A549 (cell line): ENCODE measurements at regions not wholly inside any gene's neighbourhood (a gene's known extent, or its start where the extent isn't known, plus 50 kb on each side); places are given as distances from the start of the nearest gene placed in this dataset.

Source experiments
- ATAC-seq, 2 experiments: fragments of 200-7000 bp in 1 of 2; fragments of >200 bp in 1 of 2; cut with Nextera tagmentation in 1 of 2; cut with Tn5 transposase in 1 of 2; 3 replicates each; pipeline versions ENCODE4 v1.8.0 to v1.9.1; 2018 to 2020; ENCODE audit warnings: mild to moderate bottlenecking in 1 of 2, moderate library complexity in 1 of 2
- CTCF ChIA-PET: fragments of 300-600 bp; sonication (Branson Sonifier 250); formaldehyde crosslinking; extraction: SDS; loops from one replicate; lab custom pipeline; 2021; ENCODE audit warnings: antibody characterized with exemption, inconsistent platforms; lab: Yijun Ruan, JAX
- POLR2A ChIA-PET: fragments of 350-600 bp; formaldehyde crosslinking; extraction: SDS; loops from one replicate; lab custom pipeline; 2021; ENCODE audit warnings: antibody characterized with exemption, inconsistent platforms; lab: Yijun Ruan, JAX
- DNase-seq, 2 experiments: peaks; one replicate each; pipeline versions ENCODE4 v3.0.0 to v3.0.0-alpha.2; 2011 to 2016; ENCODE audit warnings: low read depth in 1 of 2, low spot score in 1 of 2
- FAIRE-seq: peaks from 2 replicates; lab custom pipeline; 2011; peaks lifted over from hg19 to GRCh38; lab: Jason Lieb, UNC
- H3K27ac ChIP-seq, 2 experiments: fragments of >200 bp; sonication (Bioruptor Twin); formaldehyde crosslinking; 3 replicates each; pipeline ENCODE4 v1.5.1; 2016 to 2017
- H3K4me1 ChIP-seq: fragments of >200 bp; sonication (Bioruptor Twin); formaldehyde crosslinking; 3 replicates; pipeline ENCODE4 v1.6.1; 2016
- H3K4me2 ChIP-seq: fragments of >200 bp; sonication (Bioruptor Twin); formaldehyde crosslinking; 3 replicates; pipeline ENCODE4 v1.6.1; 2016
- H3K4me3 ChIP-seq: fragments of >200 bp; sonication (Bioruptor Twin); formaldehyde crosslinking; 3 replicates; pipeline ENCODE4 v1.5.1; 2016
- H3K9me3 ChIP-seq: fragments of >200 bp; sonication (Bioruptor Twin); formaldehyde crosslinking; 3 replicates; pipeline ENCODE4 v1.6.1; 2016
- ATOH8 ChIP-seq: fragments of 250-450 bp; sonication (Bioruptor Pico); IDR thresholded peaks from 2 replicates; pipeline ENCODE4 v1.5.0; 2020; ENCODE audit warnings: low read depth, mild to moderate bottlenecking, moderate library complexity
- BHLHE40 ChIP-seq: IDR thresholded peaks from 2 replicates; pipeline ENCODE4 v1.6.1; 2012; ENCODE audit warnings: low read depth, low read length, inconsistent platforms
- CEBPB ChIP-seq, 2 experiments: fragments of >200 bp in 1 of 2; sonication (Bioruptor Twin) in 1 of 2; formaldehyde crosslinking in 1 of 2; IDR thresholded peaks; 2 replicates each; pipeline ENCODE4 v1.6.1; 2012 to 2016
- CHD2 ChIP-seq: fragments of 150-350 bp; IDR thresholded peaks from 2 replicates; pipeline ENCODE4 v1.6.1; 2014; ENCODE audit warnings: low read length; ENCODE audit not compliant: partially characterized antibody
- CHD4 ChIP-seq: fragments of 200-600 bp; sonication (generic); IDR thresholded peaks from 2 replicates; pipeline ENCODE4 v1.6.1; 2016; ENCODE audit warnings: antibody characterized with exemption, mild to moderate bottlenecking, borderline replicate concordance
- EHF ChIP-seq: fragments of 250-450 bp; sonication (Bioruptor Pico); IDR thresholded peaks from 2 replicates; pipeline ENCODE4 v1.5.0; 2020; ENCODE audit warnings: mild to moderate bottlenecking
- EHMT2 ChIP-seq: fragments of 200-600 bp; sonication (generic); IDR thresholded peaks from 2 replicates; pipeline ENCODE4 v1.6.1; 2016; ENCODE audit warnings: antibody characterized with exemption, low read depth, mild to moderate bottlenecking, moderate library complexity
- EP300 ChIP-seq, 2 experiments: fragments of >200 bp; sonication (Bioruptor Twin); formaldehyde crosslinking; IDR thresholded peaks; 2 replicates in 1 of 2; 3 replicates in 1 of 2; pipeline ENCODE4 v1.6.1; 2016 to 2017
- FOSB ChIP-seq: fragments of 250-450 bp; sonication (Bioruptor Pico); IDR thresholded peaks from 2 replicates; pipeline ENCODE4 v1.5.0; 2020; ENCODE audit warnings: mild to moderate bottlenecking, moderate library complexity
- FOXS1 ChIP-seq: fragments of 250-450 bp; sonication (Bioruptor Pico); IDR thresholded peaks from 2 replicates; pipeline ENCODE4 v1.5.0; 2020; ENCODE audit warnings: mild to moderate bottlenecking, moderate library complexity
- GATA3 ChIP-seq: IDR thresholded peaks from 2 replicates; pipeline ENCODE4 v1.6.1; 2012; ENCODE audit warnings: borderline replicate concordance
- HDAC2 ChIP-seq: fragments of 200-600 bp; sonication (generic); IDR thresholded peaks from 2 replicates; pipeline ENCODE4 v1.6.1; 2016
- MAFK ChIP-seq: fragments of 450-650 bp; IDR thresholded peaks from 2 replicates; pipeline ENCODE4 v1.6.1; 2014; ENCODE audit not compliant: partially characterized antibody
- MAX ChIP-seq: IDR thresholded peaks from 2 replicates; pipeline ENCODE4 v1.6.1; 2012
- MYC ChIP-seq: IDR thresholded peaks from 2 replicates; pipeline ENCODE4 v1.6.1; 2012; ENCODE audit warnings: mild to moderate bottlenecking, inconsistent platforms, low read length, improper control_type of control experiment, borderline replicate concordance
- NPAS2 ChIP-seq: fragments of 250-450 bp; sonication (Bioruptor Pico); IDR thresholded peaks from 2 replicates; pipeline ENCODE4 v1.8.0; 2022; ENCODE audit warnings: mild to moderate bottlenecking, moderate library complexity, borderline replicate concordance
- NR3C1 ChIP-seq: fragments of >200 bp; sonication (Bioruptor Twin); formaldehyde crosslinking; IDR thresholded peaks from 3 replicates; pipeline ENCODE4 v1.6.1; 2017
- PHF8 ChIP-seq: fragments of 200-600 bp; sonication (generic); IDR thresholded peaks from 2 replicates; pipeline ENCODE4 v1.6.1; 2016; ENCODE audit warnings: low read depth, mild to moderate bottlenecking, antibody characterized with exemption, moderate library complexity, borderline replicate concordance
- POLR2AphosphoS2 ChIP-seq: conservative IDR thresholded peaks from 2 replicates; pipeline ENCODE4 v1.6.1; 2012; ENCODE audit warnings: low read length, improper control_type of control experiment, inconsistent platforms
- RAD21 ChIP-seq, 2 experiments: fragments of >200 bp in 1 of 2; sonication (Bioruptor Twin) in 1 of 2; formaldehyde crosslinking in 1 of 2; IDR thresholded peaks in 1 of 2; conservative IDR thresholded peaks in 1 of 2; 2 replicates in 1 of 2; 3 replicates in 1 of 2; pipeline ENCODE4 v1.6.1; 2012 to 2018; ENCODE audit warnings: inconsistent platforms in 1 of 2
- RARB ChIP-seq: fragments of 250-450 bp; sonication (Bioruptor Pico); IDR thresholded peaks from 2 replicates; pipeline ENCODE4 v1.8.0; 2021; ENCODE audit warnings: mild to moderate bottlenecking, moderate library complexity
- ZNF302 ChIP-seq: fragments of 250-450 bp; sonication (Bioruptor Pico); IDR thresholded peaks from 2 replicates; pipeline ENCODE4 v1.9.0; 2021; ENCODE audit warnings: inconsistent platforms, mild to moderate bottlenecking, moderate library complexity
- WGBS: methylation state at CpG from one replicate; pipeline ENCODE4 v1.1.6; 2017; ENCODE audit errors: missing lambda C conversion rate; 5-methylcytosine and 5-hydroxymethylcytosine counted together
- TF ChIP-seq, protein P1 (sequence below): IDR thresholded peaks from 2 replicates; pipeline ENCODE4 v1.6.1; 2012; ENCODE audit warnings: low read depth, borderline replicate concordance

DNA sequence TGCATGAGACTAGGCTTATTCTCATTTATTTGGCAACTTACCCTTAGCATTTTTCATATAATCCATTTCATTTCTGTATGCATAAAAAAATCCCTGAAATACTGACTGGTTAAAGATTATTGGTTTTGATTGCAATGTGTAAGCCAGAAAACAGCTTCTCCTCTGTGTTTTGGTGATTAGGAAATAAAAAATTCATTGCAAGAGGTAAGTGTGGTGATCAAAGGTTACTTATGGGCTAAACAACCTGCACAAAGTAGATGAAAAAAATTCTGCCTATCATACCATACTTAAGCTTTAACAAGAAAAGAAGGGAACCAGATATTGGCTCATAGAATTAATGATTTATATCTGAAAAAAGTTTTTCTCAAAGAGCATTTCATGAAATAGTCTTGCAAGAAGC lies 64.0 kb upstream of the TMEM168 start:
- FAIRE-seq = no peak
- no peaks in the 10 kb centered on the region for H3K4me1 ChIP-seq
- ATAC-seq = no peak
- no peak overlapping the region for H3K4me2 ChIP-seq
- ChIA-PET POLR2A (no interaction called here), CTCF (no interaction called here)
- H3K4me3 ChIP-seq = no peak overlapping the region
- no peaks in the 10 kb centered on the region for H3K9me3 ChIP-seq
- no peak for TF ChIP-seq RARB (CRISPR knock-in tag)
- TF ChIP-seq HDAC2 = no peak
- no peak for TF ChIP-seq BHLHE40
- no peak for TF ChIP-seq FOXS1
- no peak for TF ChIP-seq PHF8
- TF ChIP-seq EP300 (IDR thresholded peaks at IDR 0.05) = no peak
- TF ChIP-seq FOSB (CRISPR knock-in tag) = no peak
- TF ChIP-seq POLR2AphosphoS2 = no peak
- TF ChIP-seq MYC = no peak
- no peak for TF ChIP-seq NR3C1
- no peak for TF ChIP-seq RAD21 (conservative IDR thresholded peaks at IDR 0.05 in 1 of 2, IDR thresholded peaks at IDR 0.05 in 1 of 2)
- TF ChIP-seq CHD4 = no peak
- TF ChIP-seq ZNF302 (CRISPR knock-in tag) = no peak
- no peak for TF ChIP-seq NPAS2
- H3K27ac ChIP-seq = no peak overlapping the region
- DNase-seq = no peak

DNA sequence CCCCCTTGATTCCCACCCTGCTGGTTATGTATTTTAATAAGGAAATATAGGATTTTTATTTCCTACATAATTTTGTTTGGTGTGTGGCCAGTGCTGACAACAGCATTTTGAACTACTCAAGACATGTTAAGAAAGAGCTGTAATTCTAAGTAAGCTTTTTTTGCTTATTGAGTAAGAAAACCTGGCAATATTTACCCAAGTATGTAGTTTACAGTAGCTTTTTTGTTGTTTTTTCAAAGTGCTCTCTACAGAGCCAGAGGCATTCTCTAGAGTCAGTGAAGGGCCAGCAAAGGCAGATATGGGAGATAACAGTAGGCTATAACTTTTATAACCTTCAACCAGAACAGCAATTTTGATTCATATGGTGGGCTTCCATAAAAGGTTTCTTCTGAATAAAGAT lies 63.2 kb upstream of the TMEM168 start:
- FAIRE-seq = no peak
- TF ChIP-seq GATA3 (no peak), ATOH8 (no peak), EHF (CRISPR knock-in tag) (no peak), HDAC2 (no peak), MAFK (no peak), MYC (no peak)
- H3K4me2 ChIP-seq = no peak overlapping the region
- DNase-seq = no peak
- CTCF ChIA-PET = interaction anchor here (1.2 to 1.4 kb wide), 2 partner anchors 17 to 28 kb away, joined by 3 read pairs; no protein-coding TSS in a partner anchor
- H3K4me1 ChIP-seq = 0 out of 3 replicates have a peak, but pooled peaks cover 1% of the 10 kb centered on the region
- ATAC-seq = no peak
- H3K4me3 ChIP-seq = no peak overlapping the region
- POLR2A ChIA-PET = no interaction called here
- H3K27ac ChIP-seq = no peak overlapping the region
- H3K9me3 ChIP-seq = no peaks in the 10 kb centered on the region

- TF ChIP-seq EHMT2 (no peak), CEBPB (IDR thresholded peaks at IDR 0.05) (no peak), CHD2 (no peak), MYC (no peak), MAX (no peak)
- TF ChIP-seq, protein P1, sequence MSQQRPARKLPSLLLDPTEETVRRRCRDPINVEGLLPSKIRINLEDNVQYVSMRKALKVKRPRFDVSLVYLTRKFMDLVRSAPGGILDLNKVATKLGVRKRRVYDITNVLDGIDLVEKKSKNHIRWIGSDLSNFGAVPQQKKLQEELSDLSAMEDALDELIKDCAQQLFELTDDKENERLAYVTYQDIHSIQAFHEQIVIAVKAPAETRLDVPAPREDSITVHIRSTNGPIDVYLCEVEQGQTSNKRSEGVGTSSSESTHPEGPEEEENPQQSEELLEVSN = no peak
- TF ChIP-seq, all 56 proteins: peak for 0
- FAIRE-seq (no peak), DNase-seq (no peak), ATAC-seq (no peak)
- Histone ChIP-seq H3K4me2 (no peak overlapping the region), H3K9me3 (no peaks in the 10 kb centered on the region), H3K27ac (no peak overlapping the region), H3K4me1 (no peaks in the 10 kb centered on the region; the same call in 2 of the 3 replicates), H3K4me3 (no peak overlapping the region)
- POLR2A ChIA-PET = no interaction called here
- WGBS = 100% methylated on average over 1 of the region's 1 CpG
- CTCF ChIA-PET = no interaction called here
Measured at GRCh38 chr7:112843151-112843550, 53.0 kb upstream of the TMEM168 start.
